HG02884 (cell line): ENCODE measurements at regions not wholly inside any gene's neighbourhood (a gene's known extent, or its start where the extent isn't known, plus 50 kb on each side); places are given as distances from the start of the nearest gene placed in this dataset.

ENCODE experiments used
- ATAC-seq: cut with Tn5 transposase; IDR thresholded peaks from one replicate; pipeline ENCODE4 v1.9.1; 2021; ENCODE audit warnings: mild to moderate bottlenecking, moderate library complexity; ENCODE audit not compliant: unreplicated experiment

DNA sequence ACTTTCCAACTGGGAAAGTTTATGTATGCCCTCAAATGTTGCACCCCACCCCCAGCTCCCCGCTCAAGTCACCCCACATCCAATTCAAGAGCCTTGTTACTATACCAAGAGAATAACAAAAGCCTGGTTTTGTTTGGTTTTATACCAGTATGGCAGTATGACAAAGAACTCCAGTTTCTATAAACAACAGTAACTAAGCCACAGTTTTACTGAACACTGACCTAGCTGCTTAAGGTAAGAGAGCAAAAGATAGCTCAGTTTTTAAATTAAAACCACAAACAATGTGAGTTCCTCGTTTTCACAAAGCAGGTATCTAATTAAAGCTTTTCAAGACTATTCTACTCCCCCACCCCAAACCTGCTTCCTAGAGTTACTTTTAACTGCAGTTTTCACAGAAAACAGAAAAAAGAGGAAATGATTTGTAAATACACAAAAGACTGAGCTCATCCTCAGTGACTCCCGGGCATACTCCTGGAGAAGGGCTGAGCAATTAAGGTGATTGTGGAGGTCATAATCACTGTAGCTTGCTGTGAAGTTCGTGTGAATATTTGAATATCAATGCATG is 59.3 kb upstream of the LHX8 start:
- ATAC-seq = no peak

- no peak for ATAC-seq
Observed at GRCh38 chr1:75079538-75080290, 54.5 kb upstream of the LHX8 start.

DNA sequence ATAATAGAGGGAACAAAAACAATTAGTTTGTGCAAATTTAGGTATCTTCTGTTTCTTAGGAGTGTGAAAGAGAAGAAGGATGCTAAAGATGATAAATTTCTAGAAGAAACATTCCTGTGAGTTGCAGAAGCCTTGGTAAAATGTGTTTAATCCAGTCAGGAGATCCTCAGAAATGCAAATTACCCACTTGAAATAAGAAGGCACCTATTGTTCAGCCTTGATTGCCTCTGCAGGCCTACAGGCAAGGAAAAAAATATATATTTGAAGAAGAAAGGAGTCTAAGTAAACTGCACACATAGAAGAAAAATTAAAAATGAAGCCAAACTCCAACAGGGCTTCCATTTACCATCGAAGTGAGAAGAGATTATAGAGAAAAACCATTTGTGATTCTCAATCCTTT is 51.0 kb upstream of the LHX8 start:
- no peak for ATAC-seq

DNA sequence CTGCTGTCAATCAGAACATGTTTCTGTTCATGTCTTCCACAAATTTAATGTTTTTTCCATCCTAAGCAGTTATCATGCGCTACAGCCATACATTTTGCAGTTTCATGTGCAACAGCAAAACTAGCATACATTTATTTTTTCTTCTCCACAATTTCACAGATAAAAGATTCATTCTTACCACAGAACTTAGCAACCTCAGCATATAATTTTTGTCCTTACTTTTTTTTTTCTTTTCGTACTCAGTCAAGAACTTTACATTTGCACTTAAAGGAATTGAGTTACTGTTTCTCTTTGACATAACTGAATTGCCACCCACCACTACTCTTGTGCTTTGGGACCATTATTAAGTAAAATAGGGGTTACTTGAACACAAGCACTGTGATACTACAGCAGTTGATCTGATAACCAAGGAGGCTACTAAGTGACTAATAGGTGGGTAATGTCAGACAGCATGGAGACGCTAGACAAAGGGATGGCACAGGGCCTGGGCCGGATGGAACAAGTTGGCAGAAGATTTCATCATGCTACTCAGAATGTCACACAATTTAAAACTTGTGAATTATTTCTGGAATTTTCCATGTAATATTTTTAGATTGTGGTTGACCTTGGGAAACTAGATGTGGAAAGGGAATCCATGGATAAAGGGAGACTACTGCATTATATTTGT is 50.2 kb upstream of the LHX8 start:
- no peak for ATAC-seq
